ENCODE measurements at regions not wholly inside any gene's neighbourhood (a gene's known extent, or its start where the extent isn't known, plus 50 kb on each side); places are given as distances from the start of the nearest gene placed in this dataset.

GRCh38 chr1:221912230-221912629 lies 170.3 kb upstream of the DUSP10 start:
- H3K4me3 ChIP-seq (replicated peaks; ENCODE audit: low read depth, low read length) = no peak overlapping the region
- DNase-seq (ENCODE audit: extremely low read depth, insufficient read length) = no peak
- H3K27me3 ChIP-seq (replicated peaks; ENCODE audit: control insufficient read depth, insufficient read depth, low read length) = no peaks in the 10 kb centered on the region
- TF ChIP-seq CTCF (IDR thresholded peaks at IDR 0.05; ENCODE audit: insufficient read depth, low read length, poor library complexity, severe bottlenecking) = no peak
- no peaks in the 10 kb centered on the region for H3K36me3 ChIP-seq (ENCODE audit: control insufficient read depth, insufficient read depth, low read length)

GRCh38 chr1:221911714-221912113 lies 169.8 kb upstream of the DUSP10 start:
- TF ChIP-seq CTCF (IDR thresholded peaks at IDR 0.05; ENCODE audit: insufficient read depth, low read length, poor library complexity, severe bottlenecking) = no peak
- no peak overlapping the region for H3K4me3 ChIP-seq (replicated peaks; ENCODE audit: low read depth, low read length)
- DNase-seq (ENCODE audit: extremely low read depth, insufficient read length) = no peak
- H3K27me3 ChIP-seq (replicated peaks; ENCODE audit: control insufficient read depth, insufficient read depth, low read length) = no peaks in the 10 kb centered on the region
- H3K36me3 ChIP-seq (ENCODE audit: control insufficient read depth, insufficient read depth, low read length) = no peaks in the 10 kb centered on the region

- no peaks in the 10 kb centered on the region for H3K27me3 ChIP-seq (replicated peaks; ENCODE audit: control insufficient read depth, insufficient read depth, low read length)
- no peaks in the 10 kb centered on the region for H3K36me3 ChIP-seq (ENCODE audit: control insufficient read depth, insufficient read depth, low read length)
- no peak for TF ChIP-seq CTCF (IDR thresholded peaks at IDR 0.05; ENCODE audit: insufficient read depth, low read length, poor library complexity, severe bottlenecking)
- no peak overlapping the region for H3K4me3 ChIP-seq (replicated peaks; ENCODE audit: low read depth, low read length)
- no peak for DNase-seq (ENCODE audit: extremely low read depth, insufficient read length)
Observed at GRCh38 chr1:221910222-221910621, 168.3 kb upstream of the DUSP10 start.

GRCh38 chr1:221908573-221908972 lies 166.7 kb upstream of the DUSP10 start:
- TF ChIP-seq CTCF (IDR thresholded peaks at IDR 0.05; ENCODE audit: insufficient read depth, low read length, poor library complexity, severe bottlenecking) = no peak
- Histone ChIP-seq H3K36me3 (ENCODE audit: control insufficient read depth, insufficient read depth, low read length) (no peaks in the 10 kb centered on the region), H3K27me3 (replicated peaks; ENCODE audit: control insufficient read depth, insufficient read depth, low read length) (no peaks in the 10 kb centered on the region), H3K4me3 (replicated peaks; ENCODE audit: low read depth, low read length) (no peak overlapping the region)
- no peak for DNase-seq (ENCODE audit: extremely low read depth, insufficient read length)

- Histone ChIP-seq H3K27me3 (replicated peaks; ENCODE audit: control insufficient read depth, insufficient read depth, low read length) (no peaks in the 10 kb centered on the region), H3K4me3 (replicated peaks; ENCODE audit: low read depth, low read length) (no peak overlapping the region), H3K36me3 (ENCODE audit: control insufficient read depth, insufficient read depth, low read length) (no peaks in the 10 kb centered on the region)
- no peak for TF ChIP-seq CTCF (IDR thresholded peaks at IDR 0.05; ENCODE audit: insufficient read depth, low read length, poor library complexity, severe bottlenecking)
- DNase-seq (ENCODE audit: extremely low read depth, insufficient read length) = no peak
Observed at GRCh38 chr1:221907166-221907932, 165.5 kb upstream of the DUSP10 start.

GRCh38 chr1:221905802-221906201 lies 163.9 kb upstream of the DUSP10 start:
- no peak for TF ChIP-seq CTCF (IDR thresholded peaks at IDR 0.05; ENCODE audit: insufficient read depth, low read length, poor library complexity, severe bottlenecking)
- H3K36me3 ChIP-seq (ENCODE audit: control insufficient read depth, insufficient read depth, low read length) = no peaks in the 10 kb centered on the region
- H3K27me3 ChIP-seq (replicated peaks; ENCODE audit: control insufficient read depth, insufficient read depth, low read length) = no peaks in the 10 kb centered on the region
- no peak overlapping the region for H3K4me3 ChIP-seq (replicated peaks; ENCODE audit: low read depth, low read length)
- no peak for DNase-seq (ENCODE audit: extremely low read depth, insufficient read length)

All from GM06990 (cell line).